ENCODE measurements at regions not wholly inside any gene's neighbourhood (a gene's known extent, or its start where the extent isn't known, plus 50 kb on each side); places are given as distances from the start of the nearest gene placed in this dataset.

DNA sequence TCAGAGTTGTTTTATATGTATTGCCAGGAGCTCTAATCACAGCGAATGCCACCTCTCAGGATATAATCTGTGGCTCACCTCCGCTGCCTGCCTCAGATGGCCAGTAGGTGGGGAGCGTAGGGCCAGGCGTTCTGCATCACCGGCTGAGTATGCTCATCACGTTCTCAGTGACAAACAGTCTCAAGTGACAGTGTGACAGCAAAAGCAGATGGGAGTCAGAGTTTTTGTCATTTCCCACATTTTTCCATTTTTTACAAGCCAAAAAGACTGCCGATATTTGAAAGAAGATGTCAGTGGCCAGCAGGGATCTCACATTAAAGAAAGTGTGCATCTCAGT, 208.7 kb downstream of the ALDH8A1 start:
- H2AFZ ChIP-seq (ENCODE audit: low read depth, low read length): no peak overlapping the region
- H3K14ac ChIP-seq (ENCODE audit: low read length in 2 of 2): no peak overlapping the region
- no peak overlapping the region for H3K23ac ChIP-seq (ENCODE audit: low read length in 2 of 2)
- H4K8ac ChIP-seq (ENCODE audit: low read length): no peak overlapping the region
- no peaks in the 10 kb centered on the region for H3K79me1 ChIP-seq (replicated peaks; ENCODE audit: low read length, poor library complexity, severe bottlenecking)
- WGBS: 55% methylated on average over 7 of the region's 7 CpGs
- H4K91ac ChIP-seq (ENCODE audit: low read length): no peak overlapping the region
- H3K18ac ChIP-seq (ENCODE audit: low read depth in 1 of 2, low read length in 2 of 2): peak overlapping the region in 1 of 2 experiments; percentile 28
- H3K9ac ChIP-seq (ENCODE audit: low read length): no peak overlapping the region
- H2BK5ac ChIP-seq (ENCODE audit: low read depth, low read length, poor library complexity, severe bottlenecking): no peak overlapping the region
- H3K4ac ChIP-seq (ENCODE audit: low read depth in 1 of 2, low read length in 2 of 2): no peak overlapping the region
- H3K4me2 ChIP-seq (ENCODE audit: low read length, poor library complexity, severe bottlenecking): no peak overlapping the region
- peaks cover 2% of the 10 kb centered on the region for H3K4me1 ChIP-seq (ENCODE audit: control insufficient read depth, insufficient read depth, low read depth, low read length)
- no peak overlapping the region for H2BK120ac ChIP-seq (ENCODE audit: low read depth, low read length)
- H3K27ac ChIP-seq (ENCODE audit: low read length, poor library complexity, severe bottlenecking): no peak overlapping the region
- no peak overlapping the region for H2BK12ac ChIP-seq (ENCODE audit: low read length in 2 of 2)
- no peaks in the 10 kb centered on the region for H3K9me3 ChIP-seq (ENCODE audit: control insufficient read depth, low read length)
- no peak overlapping the region for H2BK15ac ChIP-seq (ENCODE audit: low read depth, poor library complexity, severe bottlenecking)
- no peaks in the 10 kb centered on the region for H3K27me3 ChIP-seq (ENCODE audit: control insufficient read depth in 1 of 2, insufficient read depth in 1 of 2, low read length in 2 of 2)
- H3K4me3 ChIP-seq (ENCODE audit: insufficient read depth in 1 of 2, low read depth in 1 of 2, low read length in 2 of 2): no peak overlapping the region
- H3K36me3 ChIP-seq (ENCODE audit: control insufficient read depth in 1 of 2, insufficient read depth in 2 of 2, low read depth in 1 of 2, low read length in 2 of 2): no peaks in the 10 kb centered on the region
- H2AK5ac ChIP-seq (ENCODE audit: low read length, severe bottlenecking): peak overlapping the region; percentile 1
- DNase-seq: no peak

DNA sequence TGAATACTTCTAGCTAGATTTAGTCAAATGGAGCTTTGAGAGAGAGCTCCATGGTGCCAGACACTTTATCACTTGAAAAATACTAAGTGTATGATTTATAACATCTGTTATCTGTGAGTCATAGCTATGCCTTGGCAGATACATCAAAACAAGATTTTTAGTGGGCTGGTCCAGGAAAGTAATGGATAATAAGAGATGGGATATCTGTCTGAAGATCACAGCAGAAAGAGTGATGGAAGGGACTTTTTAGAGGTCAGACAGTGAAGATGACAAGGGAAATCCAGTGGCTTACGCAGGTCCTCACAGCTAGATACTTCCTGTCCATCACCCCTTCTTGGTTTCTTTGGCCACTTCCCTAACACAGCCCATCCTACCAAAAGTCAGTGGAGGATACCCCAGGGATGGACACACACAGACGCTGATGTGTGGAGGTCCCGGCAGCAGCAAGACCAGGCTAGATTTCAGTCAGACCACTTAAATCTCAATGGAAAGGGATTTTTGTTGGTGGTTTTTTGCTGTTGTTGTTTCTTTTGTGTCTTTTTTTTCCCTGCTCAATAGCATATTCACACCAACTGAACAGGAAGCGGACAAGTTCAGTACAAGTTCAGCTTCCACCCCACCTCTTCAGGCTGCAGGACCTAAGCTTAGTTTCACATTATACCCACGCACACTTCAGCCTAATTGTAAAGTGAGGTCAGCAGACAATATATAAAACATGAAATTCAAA, 209.3 kb downstream of the ALDH8A1 start:
- H2AK5ac ChIP-seq (ENCODE audit: low read length, severe bottlenecking): no peak overlapping the region
- no peak overlapping the region for H3K14ac ChIP-seq (ENCODE audit: low read length in 2 of 2)
- WGBS: 82% methylated on average over 2 of the region's 5 CpGs
- H2BK12ac ChIP-seq (ENCODE audit: low read length in 2 of 2): no peak overlapping the region
- H3K27me3 ChIP-seq (ENCODE audit: control insufficient read depth in 1 of 2, insufficient read depth in 1 of 2, low read length in 2 of 2): no peaks in the 10 kb centered on the region
- H3K4ac ChIP-seq (ENCODE audit: low read depth in 1 of 2, low read length in 2 of 2): no peak overlapping the region
- no peak overlapping the region for H3K9ac ChIP-seq (ENCODE audit: low read length)
- H3K9me3 ChIP-seq (ENCODE audit: control insufficient read depth, low read length): no peaks in the 10 kb centered on the region
- no peak overlapping the region for H4K91ac ChIP-seq (ENCODE audit: low read length)
- no peak overlapping the region for H3K27ac ChIP-seq (ENCODE audit: low read length, poor library complexity, severe bottlenecking)
- DNase-seq: peak; percentile 33
- no peaks in the 10 kb centered on the region for H3K36me3 ChIP-seq (ENCODE audit: control insufficient read depth in 1 of 2, insufficient read depth in 2 of 2, low read depth in 1 of 2, low read length in 2 of 2)
- no peak overlapping the region for H3K23ac ChIP-seq (ENCODE audit: low read length in 2 of 2)
- no peak overlapping the region for H3K18ac ChIP-seq (ENCODE audit: low read depth in 1 of 2, low read length in 2 of 2)
- H2BK15ac ChIP-seq (ENCODE audit: low read depth, poor library complexity, severe bottlenecking): no peak overlapping the region
- H3K4me3 ChIP-seq (ENCODE audit: insufficient read depth in 1 of 2, low read depth in 1 of 2, low read length in 2 of 2): no peak overlapping the region
- no peak overlapping the region for H2AFZ ChIP-seq (ENCODE audit: low read depth, low read length)
- H3K4me1 ChIP-seq (ENCODE audit: control insufficient read depth, insufficient read depth, low read depth, low read length): peaks cover 2% of the 10 kb centered on the region
- H3K79me1 ChIP-seq (replicated peaks; ENCODE audit: low read length, poor library complexity, severe bottlenecking): no peaks in the 10 kb centered on the region
- no peak overlapping the region for H3K4me2 ChIP-seq (ENCODE audit: low read length, poor library complexity, severe bottlenecking)
- peak overlapping the region; percentile 12 for H4K8ac ChIP-seq (ENCODE audit: low read length)
- no peak overlapping the region for H2BK120ac ChIP-seq (ENCODE audit: low read depth, low read length)
- H2BK5ac ChIP-seq (ENCODE audit: low read depth, low read length, poor library complexity, severe bottlenecking): no peak overlapping the region

GRCh38 chr6:134740027-134740373, 209.9 kb downstream of the ALDH8A1 start:
- Histone ChIP-seq H3K79me1 (replicated peaks; ENCODE audit: low read length, poor library complexity, severe bottlenecking) (no peaks in the 10 kb centered on the region), H2AFZ (ENCODE audit: low read depth, low read length) (no peak overlapping the region)

DNA sequence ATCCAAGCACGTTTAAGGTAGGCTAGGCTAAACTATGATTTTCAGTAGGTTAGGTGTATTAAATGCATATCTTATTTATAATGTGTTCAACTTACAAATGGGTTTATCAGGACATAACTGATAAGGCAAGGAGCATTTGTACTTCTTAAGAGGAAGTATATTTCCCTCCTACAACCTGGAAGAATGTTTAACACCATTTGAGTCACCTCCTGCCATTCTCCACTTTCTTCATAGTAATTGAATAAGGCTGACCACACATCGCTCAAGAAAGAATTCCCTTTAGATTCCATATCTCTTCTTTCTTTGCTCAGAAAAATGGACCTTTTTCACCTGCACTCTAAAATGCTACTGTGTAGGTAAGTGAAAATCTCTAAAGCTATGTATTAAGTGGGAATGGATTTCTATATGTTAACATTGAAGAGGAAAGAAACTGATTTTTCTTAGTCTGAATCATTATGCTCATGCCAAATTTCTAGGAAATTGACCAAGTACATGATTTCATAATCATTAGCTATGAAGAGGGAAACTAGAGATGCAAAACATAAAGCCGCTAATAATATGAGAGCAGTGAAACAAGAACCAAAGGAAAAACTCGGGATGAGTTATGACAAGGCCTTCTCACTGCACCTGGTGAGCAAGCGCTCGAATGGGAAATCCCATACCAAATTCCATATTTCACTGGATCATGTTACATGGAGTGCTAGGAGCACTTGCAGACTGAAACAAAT, 210.4 kb downstream of the ALDH8A1 start:
- DNase-seq: no peak
- Histone ChIP-seq H3K18ac (ENCODE audit: low read depth in 1 of 2, low read length in 2 of 2) (no peak overlapping the region), H3K36me3 (ENCODE audit: control insufficient read depth in 1 of 2, insufficient read depth in 2 of 2, low read depth in 1 of 2, low read length in 2 of 2) (no peaks in the 10 kb centered on the region), H3K14ac (ENCODE audit: low read length in 2 of 2) (no peak overlapping the region), H3K4me1 (ENCODE audit: control insufficient read depth, insufficient read depth, low read depth, low read length) (peaks cover 2% of the 10 kb centered on the region), H3K9ac (ENCODE audit: low read length) (no peak overlapping the region), H4K8ac (ENCODE audit: low read length) (no peak overlapping the region), H3K9me3 (ENCODE audit: control insufficient read depth, low read length) (no peaks in the 10 kb centered on the region), H2AFZ (ENCODE audit: low read depth, low read length) (no peak overlapping the region), H3K4me2 (ENCODE audit: low read length, poor library complexity, severe bottlenecking) (no peak overlapping the region), H2AK5ac (ENCODE audit: low read length, severe bottlenecking) (no peak overlapping the region), H3K27ac (ENCODE audit: low read length, poor library complexity, severe bottlenecking) (peak overlapping the region; percentile 28), H3K23ac (ENCODE audit: low read length in 2 of 2) (no peak overlapping the region), H2BK120ac (ENCODE audit: low read depth, low read length) (no peak overlapping the region), H4K91ac (ENCODE audit: low read length) (no peak overlapping the region), H3K4me3 (ENCODE audit: insufficient read depth in 1 of 2, low read depth in 1 of 2, low read length in 2 of 2) (no peak overlapping the region), H2BK12ac (ENCODE audit: low read length in 2 of 2) (no peak overlapping the region), H3K27me3 (ENCODE audit: control insufficient read depth in 1 of 2, insufficient read depth in 1 of 2, low read length in 2 of 2) (no peaks in the 10 kb centered on the region), H3K79me1 (replicated peaks; ENCODE audit: low read length, poor library complexity, severe bottlenecking) (no peaks in the 10 kb centered on the region), H2BK15ac (ENCODE audit: low read depth, poor library complexity, severe bottlenecking) (no peak overlapping the region), H3K4ac (ENCODE audit: low read depth in 1 of 2, low read length in 2 of 2) (no peak overlapping the region), H2BK5ac (ENCODE audit: low read depth, low read length, poor library complexity, severe bottlenecking) (no peak overlapping the region)
- 89% methylated on average over 6 of the region's 6 CpGs for WGBS

More at GRCh38 chr6:134740027-134740373, 209.9 kb downstream of the ALDH8A1 start:
- H3K9ac ChIP-seq (ENCODE audit: low read length): no peak overlapping the region
- peaks cover 2% of the 10 kb centered on the region for H3K4me1 ChIP-seq (ENCODE audit: control insufficient read depth, insufficient read depth, low read depth, low read length)
- H3K4ac ChIP-seq (ENCODE audit: low read depth in 1 of 2, low read length in 2 of 2): no peak overlapping the region
- H4K91ac ChIP-seq (ENCODE audit: low read length): no peak overlapping the region
- no peak overlapping the region for H3K4me3 ChIP-seq (ENCODE audit: insufficient read depth in 1 of 2, low read depth in 1 of 2, low read length in 2 of 2)
- H3K27ac ChIP-seq (ENCODE audit: low read length, poor library complexity, severe bottlenecking): peak overlapping the region; percentile 28
- 88% methylated on average over 4 of the region's 5 CpGs for WGBS
- no peak overlapping the region for H2BK5ac ChIP-seq (ENCODE audit: low read depth, low read length, poor library complexity, severe bottlenecking)
- no peak overlapping the region for H2BK120ac ChIP-seq (ENCODE audit: low read depth, low read length)
- H3K18ac ChIP-seq (ENCODE audit: low read depth in 1 of 2, low read length in 2 of 2): no peak overlapping the region
- H3K23ac ChIP-seq (ENCODE audit: low read length in 2 of 2): no peak overlapping the region
- no peak overlapping the region for H3K14ac ChIP-seq (ENCODE audit: low read length in 2 of 2)
- no peaks in the 10 kb centered on the region for H3K27me3 ChIP-seq (ENCODE audit: control insufficient read depth in 1 of 2, insufficient read depth in 1 of 2, low read length in 2 of 2)
- no peak overlapping the region for H2AK5ac ChIP-seq (ENCODE audit: low read length, severe bottlenecking)
- no peak overlapping the region for H4K8ac ChIP-seq (ENCODE audit: low read length)
- H3K36me3 ChIP-seq (ENCODE audit: control insufficient read depth in 1 of 2, insufficient read depth in 2 of 2, low read depth in 1 of 2, low read length in 2 of 2): no peaks in the 10 kb centered on the region
- no peaks in the 10 kb centered on the region for H3K9me3 ChIP-seq (ENCODE audit: control insufficient read depth, low read length)
- no peak for DNase-seq
- no peak overlapping the region for H3K4me2 ChIP-seq (ENCODE audit: low read length, poor library complexity, severe bottlenecking)
- H2BK15ac ChIP-seq (ENCODE audit: low read depth, poor library complexity, severe bottlenecking): no peak overlapping the region
- no peak overlapping the region for H2BK12ac ChIP-seq (ENCODE audit: low read length in 2 of 2)

Data from mesenchymal stem cell (in vitro differentiated cells and primary cell).